Sigmoid colon (tissue), 4 donors: ENCODE measurements at regions not wholly inside any gene's neighbourhood (a gene's known extent, or its start where the extent isn't known, plus 50 kb on each side); places are given as distances from the start of the nearest gene placed in this dataset.

Experiments used
- POLR2A ChIP-seq, 2 donors: fragments of 450-650 bp; IDR thresholded peaks; one replicate each; pipeline ENCODE4 v1.6.1; 2016; ENCODE audit warnings: antibody characterized with exemption in 2 of 2, mild to moderate bottlenecking in 2 of 2, moderate library complexity in 2 of 2
- POLR2AphosphoS5 ChIP-seq, 4 donors: sonication (generic); formaldehyde crosslinking; IDR thresholded peaks; one replicate each; pipeline ENCODE4 v1.6.1; 2017; ENCODE audit warnings: antibody characterized with exemption in 4 of 4

DNA sequence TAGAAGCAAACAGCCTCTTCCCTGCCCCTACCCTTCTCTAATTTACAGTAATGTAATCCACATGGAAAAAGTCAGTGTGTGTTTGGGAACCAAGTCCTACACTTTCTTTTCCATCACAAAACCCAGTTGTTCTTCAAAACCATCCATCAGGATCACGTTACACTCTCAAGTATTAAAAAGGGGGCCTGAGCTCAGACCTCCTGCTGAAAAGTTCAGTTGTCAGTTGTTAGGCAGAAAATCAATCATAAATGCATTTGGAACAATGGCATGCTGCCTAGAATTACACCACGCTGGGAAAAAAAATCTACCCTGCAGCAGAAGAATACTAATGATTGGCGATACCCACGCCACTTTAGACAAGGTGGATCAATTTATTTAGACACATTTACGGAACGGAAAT lies 236.5 kb downstream of the PARM1 start:
- TF ChIP-seq POLR2AphosphoS5 (IDR thresholded peaks at IDR 0.05) (no peak), POLR2A (IDR thresholded peaks at IDR 0.05) (no peak)
